ENCODE measurements at regions not wholly inside any gene's neighbourhood (a gene's known extent, or its start where the extent isn't known, plus 50 kb on each side); places are given as distances from the start of the nearest gene placed in this dataset.

GRCh38 chr10:84903320-84903719 lies 574.9 kb downstream of the CCSER2 start:
- no peak overlapping the region for H3K4me3 ChIP-seq (ENCODE audit: low read depth, low read length)
- no peak for TF ChIP-seq IKZF3 (tag by site-specific recombination; IDR thresholded peaks at IDR 0.05)
- no peak for TF ChIP-seq ZNF324 (tag by site-specific recombination; IDR thresholded peaks at IDR 0.05)
- no peak for TF ChIP-seq SALL2 (tag by site-specific recombination; IDR thresholded peaks at IDR 0.05; ENCODE audit: borderline replicate concordance)
- no peak for TF ChIP-seq ZNF214 (tag by site-specific recombination; IDR thresholded peaks at IDR 0.05; ENCODE audit: borderline replicate concordance)
- CTCF ChIA-PET, result interaction anchor here (0.5 to 0.8 kb wide), 2 partner anchors 9 kb away, joined by 3 to 4 read pairs; no protein-coding TSS in a partner anchor
- POLR2A ChIA-PET, result no interaction called here
- no peaks in the 10 kb centered on the region for H3K36me3 ChIP-seq (ENCODE audit: control insufficient read depth in 2 of 2, insufficient read depth in 1 of 2, low read length in 2 of 2)
- H3K9me3 ChIP-seq (ENCODE audit: control insufficient read depth, insufficient read depth, low read depth, low read length), result no peaks in the 10 kb centered on the region
- H3K27ac ChIP-seq (ENCODE audit: extremely low read depth, low read depth, low read length), result no peak overlapping the region
- no peaks in the 10 kb centered on the region for H3K4me1 ChIP-seq (ENCODE audit: control insufficient read depth, insufficient read depth, low read length)

- Histone ChIP-seq H3K27ac (ENCODE audit: extremely low read depth, low read depth, low read length) (no peak overlapping the region), H3K4me3 (ENCODE audit: low read depth, low read length) (no peak overlapping the region), H3K9me3 (ENCODE audit: control insufficient read depth, insufficient read depth, low read depth, low read length) (no peaks in the 10 kb centered on the region), H3K4me1 (ENCODE audit: control insufficient read depth, insufficient read depth, low read length) (no peaks in the 10 kb centered on the region), H3K36me3 (ENCODE audit: control insufficient read depth in 2 of 2, insufficient read depth in 1 of 2, low read length in 2 of 2) (no peaks in the 10 kb centered on the region)
- ChIA-PET POLR2A (no interaction called here), CTCF (interaction anchor here (1.0 to 1.1 kb wide), 2 partner anchors 20 to 29 kb away, joined by 3 to 5 read pairs; no protein-coding TSS in a partner anchor)
- TF ChIP-seq ZNF792 (tag by site-specific recombination; IDR thresholded peaks at IDR 0.05), result no peak
- no peak for TF ChIP-seq ZSCAN5A (tag by site-specific recombination; IDR thresholded peaks at IDR 0.05)
- peak; percentile 23; the same call in 1 of the 2 replicates for TF ChIP-seq GLIS1 (tag by site-specific recombination; IDR thresholded peaks at IDR 0.05)
- TF ChIP-seq ZNF157 (tag by site-specific recombination; IDR thresholded peaks at IDR 0.05), result no peak
Measured at GRCh38 chr10:84907461-84908009, 579.1 kb downstream of the CCSER2 start.

- Histone ChIP-seq H3K9me3 (ENCODE audit: control insufficient read depth, insufficient read depth, low read depth, low read length) (no peaks in the 10 kb centered on the region), H3K27ac (ENCODE audit: extremely low read depth, low read depth, low read length) (no peak overlapping the region), H3K4me3 (ENCODE audit: low read depth, low read length) (no peak overlapping the region), H3K36me3 (ENCODE audit: control insufficient read depth in 2 of 2, insufficient read depth in 1 of 2, low read length in 2 of 2) (no peaks in the 10 kb centered on the region), H3K4me1 (ENCODE audit: control insufficient read depth, insufficient read depth, low read length) (no peaks in the 10 kb centered on the region)
- CTCF ChIA-PET, result interaction anchor here (0.5 to 1.5 kb wide), 3 partner anchors 21 to 197 kb away, joined by 3 to 5 read pairs (median 4); no protein-coding TSS in a partner anchor
- TF ChIP-seq HOXA7 (CRISPR knock-in tag; IDR thresholded peaks at IDR 0.05; ENCODE audit: borderline replicate concordance) (no peak), ZFP41 (tag by site-specific recombination; IDR thresholded peaks at IDR 0.05; ENCODE audit: borderline replicate concordance) (no peak), ZNF324 (tag by site-specific recombination; IDR thresholded peaks at IDR 0.05) (no peak), GLIS1 (tag by site-specific recombination; IDR thresholded peaks at IDR 0.05) (no peak), ZNF600 (tag by site-specific recombination; IDR thresholded peaks at IDR 0.05) (no peak), ZNF785 (tag by site-specific recombination; IDR thresholded peaks at IDR 0.05) (no peak), PBX3 (CRISPR knock-in tag; IDR thresholded peaks at IDR 0.05) (no peak), ZNF629 (tag by site-specific recombination; IDR thresholded peaks at IDR 0.05) (no peak), ZNF2 (tag by site-specific recombination; IDR thresholded peaks at IDR 0.05) (no peak), ZNF843 (tag by site-specific recombination; IDR thresholded peaks at IDR 0.05) (no peak), ZNF513 (tag by site-specific recombination; IDR thresholded peaks at IDR 0.05) (no peak), ZNF211 (tag by site-specific recombination; IDR thresholded peaks at IDR 0.05; ENCODE audit: low read depth) (no peak), ZBTB11 (tag by site-specific recombination; conservative IDR thresholded peaks at IDR 0.05; ENCODE audit: low read depth) (no peak)
- POLR2A ChIA-PET, result no interaction called here
Measured at GRCh38 chr10:84908491-84908890, 580.1 kb downstream of the CCSER2 start.
